Activated T-cell treated with anti-CD3 and anti-CD28 coated beads for 4 hours (primary cell): ENCODE measurements at regions not wholly inside any gene's neighbourhood (a gene's known extent, or its start where the extent isn't known, plus 50 kb on each side); places are given as distances from the start of the nearest gene placed in this dataset.
"Not testable (repeated sequence)": the region's sequence is repeated elsewhere in the genome, so short reads cannot be mapped to it uniquely, and the experiment has no call there.

Experiments
- DNase-seq: peaks from one replicate; pipeline ENCODE4 v3.0.0-alpha.2; 2020

DNA sequence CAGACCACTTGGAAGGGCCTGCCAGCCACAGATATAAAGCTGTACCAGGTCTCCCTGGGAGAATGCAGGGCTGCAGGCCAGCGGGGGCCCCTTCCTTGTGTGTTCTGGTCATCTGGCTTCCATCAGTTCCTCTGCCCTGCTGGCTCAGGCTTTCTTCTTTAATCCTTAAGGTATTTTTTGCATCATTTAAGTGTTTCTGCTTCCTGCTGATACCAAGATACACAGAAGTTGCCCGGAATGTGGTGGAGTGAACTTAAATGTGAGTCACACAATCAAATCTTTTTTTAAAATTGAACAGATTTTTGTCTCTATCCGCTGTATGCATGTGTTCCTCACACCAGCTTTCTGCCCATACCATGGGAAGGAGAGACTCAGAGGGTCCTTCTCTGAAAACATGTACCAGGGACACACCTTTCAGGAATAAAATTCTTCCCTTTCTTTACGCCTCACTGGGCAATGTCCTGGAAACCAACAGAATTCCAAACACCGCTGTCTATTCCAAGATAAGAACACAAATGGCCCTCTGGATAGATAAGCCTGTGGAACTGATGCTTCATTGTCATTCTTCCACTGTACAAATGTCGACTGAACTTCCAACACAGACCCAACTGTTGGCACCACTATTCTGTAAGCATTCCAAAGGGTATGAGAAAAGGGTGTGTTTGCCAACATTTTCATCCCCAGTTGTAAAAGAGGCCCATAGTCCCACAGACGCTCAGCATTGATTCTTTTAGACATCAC lies 206.2 kb upstream of the MYLIP start:
- DNase-seq, result no peak

GRCh38 chr6:15921243-15921642 lies 207.6 kb upstream of the MYLIP start:
- no peak for DNase-seq

- no peak for DNase-seq
Observed at GRCh38 chr6:15916581-15916980, 212.3 kb upstream of the MYLIP start.

GRCh38 chr6:15915508-15916178 lies 213.2 kb upstream of the MYLIP start:
- no peak for DNase-seq

DNA sequence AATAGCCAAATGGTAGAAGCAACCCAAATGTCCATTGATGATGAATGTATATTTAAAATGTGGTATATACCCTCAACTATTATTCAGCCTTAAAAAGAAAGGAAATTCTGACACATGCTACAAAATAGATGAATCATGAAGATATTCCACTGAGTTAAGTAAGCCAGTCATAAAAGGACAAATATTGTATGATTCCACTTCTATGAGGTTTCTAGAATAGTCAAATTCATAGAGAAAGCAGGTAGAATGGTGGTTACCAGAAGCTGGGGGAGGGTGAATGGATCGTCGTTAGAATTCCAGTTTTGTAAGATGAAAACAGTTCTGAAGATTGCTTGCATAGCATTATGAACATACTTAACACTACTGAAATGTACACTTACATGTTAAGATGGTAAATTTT lies 214.3 kb upstream of the MYLIP start:
- DNase-seq, result no peak

GRCh38 chr6:15913573-15913972 lies 215.3 kb upstream of the MYLIP start:
- no peak for DNase-seq

DNA sequence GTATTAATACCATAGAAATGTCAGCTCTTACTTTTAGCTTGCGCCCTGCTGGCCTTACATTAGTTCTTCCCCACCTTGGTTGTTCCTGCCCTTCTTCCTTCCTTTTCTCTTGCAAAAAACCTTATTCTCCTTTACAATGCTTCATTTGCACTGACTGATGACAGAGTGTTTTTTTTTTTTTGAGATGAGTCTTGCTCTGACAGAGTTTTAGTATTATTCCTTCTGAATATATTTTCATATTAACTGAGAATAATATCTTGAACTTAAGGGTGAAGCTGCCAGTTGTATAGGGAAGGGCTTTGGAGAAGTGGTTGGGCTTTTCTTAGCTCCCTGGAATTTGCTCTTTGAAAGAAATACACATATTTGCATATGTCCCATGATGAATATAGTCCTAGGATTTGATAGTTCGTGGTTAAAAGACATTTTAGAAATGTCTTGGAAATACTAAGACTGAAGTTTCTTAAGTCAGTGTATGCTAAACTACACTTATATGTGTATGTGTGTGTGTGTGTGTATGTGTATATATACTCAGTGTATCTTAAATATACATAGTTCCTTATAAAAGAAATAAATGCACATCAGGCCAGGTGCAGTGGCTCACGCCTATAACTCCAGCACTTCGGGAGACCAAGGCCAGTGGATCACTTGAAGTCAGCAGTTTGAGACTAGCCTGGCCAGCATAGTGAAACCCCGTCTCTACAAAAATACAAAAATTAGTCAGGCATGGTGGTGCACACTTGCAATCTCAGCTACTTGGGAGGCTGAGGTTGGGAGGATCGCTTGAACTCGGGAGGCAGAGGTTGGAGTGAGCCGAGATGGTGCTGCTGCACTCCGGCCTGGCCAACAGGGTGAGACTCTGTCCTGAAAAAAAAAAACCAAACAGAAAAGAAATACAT lies 216.1 kb upstream of the MYLIP start:
- no peak for DNase-seq

GRCh38 chr6:15911753-15912504 lies 217.0 kb upstream of the MYLIP start:
- DNase-seq, result no peak

- DNase-seq, result no peak
Observed at GRCh38 chr6:15909290-15910070, 219.4 kb upstream of the MYLIP start.

GRCh38 chr6:15908871-15909270 lies 220.0 kb upstream of the MYLIP start:
- DNase-seq, result no peak

DNA sequence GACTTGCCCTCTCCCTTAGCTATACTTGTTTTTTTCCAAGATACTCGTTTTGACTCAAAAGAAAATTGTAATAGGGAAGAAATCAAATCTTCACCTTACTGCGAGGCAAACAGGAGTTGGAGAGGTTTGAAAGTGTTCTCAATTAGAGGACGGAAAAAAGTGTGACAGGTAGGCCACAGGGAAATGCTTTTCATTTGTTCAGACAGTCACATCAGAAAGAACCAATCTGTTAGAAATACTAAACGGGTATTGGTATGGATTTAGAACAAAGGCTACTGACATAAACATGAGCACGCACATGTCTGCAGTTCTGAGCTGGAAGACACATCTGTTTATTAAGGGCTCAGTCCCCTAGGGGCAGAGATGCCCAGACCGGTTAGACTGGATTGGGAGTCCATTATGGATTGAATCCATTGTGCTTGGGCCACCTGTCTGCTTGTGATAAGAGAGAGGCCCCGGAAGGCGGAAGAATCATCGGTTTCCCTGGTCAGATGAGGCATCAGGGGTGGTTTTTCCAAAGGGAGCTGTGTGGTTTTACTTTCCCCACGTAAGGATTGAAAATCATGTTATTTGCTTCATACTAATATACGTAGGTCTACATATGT lies 220.9 kb upstream of the MYLIP start:
- DNase-seq, result no peak

- not testable (repeated sequence) for DNase-seq
Observed at GRCh38 chr6:15907220-15907913, 221.5 kb upstream of the MYLIP start.

- DNase-seq, result no peak
Observed at GRCh38 chr6:15906420-15907016, 222.4 kb upstream of the MYLIP start.

DNA sequence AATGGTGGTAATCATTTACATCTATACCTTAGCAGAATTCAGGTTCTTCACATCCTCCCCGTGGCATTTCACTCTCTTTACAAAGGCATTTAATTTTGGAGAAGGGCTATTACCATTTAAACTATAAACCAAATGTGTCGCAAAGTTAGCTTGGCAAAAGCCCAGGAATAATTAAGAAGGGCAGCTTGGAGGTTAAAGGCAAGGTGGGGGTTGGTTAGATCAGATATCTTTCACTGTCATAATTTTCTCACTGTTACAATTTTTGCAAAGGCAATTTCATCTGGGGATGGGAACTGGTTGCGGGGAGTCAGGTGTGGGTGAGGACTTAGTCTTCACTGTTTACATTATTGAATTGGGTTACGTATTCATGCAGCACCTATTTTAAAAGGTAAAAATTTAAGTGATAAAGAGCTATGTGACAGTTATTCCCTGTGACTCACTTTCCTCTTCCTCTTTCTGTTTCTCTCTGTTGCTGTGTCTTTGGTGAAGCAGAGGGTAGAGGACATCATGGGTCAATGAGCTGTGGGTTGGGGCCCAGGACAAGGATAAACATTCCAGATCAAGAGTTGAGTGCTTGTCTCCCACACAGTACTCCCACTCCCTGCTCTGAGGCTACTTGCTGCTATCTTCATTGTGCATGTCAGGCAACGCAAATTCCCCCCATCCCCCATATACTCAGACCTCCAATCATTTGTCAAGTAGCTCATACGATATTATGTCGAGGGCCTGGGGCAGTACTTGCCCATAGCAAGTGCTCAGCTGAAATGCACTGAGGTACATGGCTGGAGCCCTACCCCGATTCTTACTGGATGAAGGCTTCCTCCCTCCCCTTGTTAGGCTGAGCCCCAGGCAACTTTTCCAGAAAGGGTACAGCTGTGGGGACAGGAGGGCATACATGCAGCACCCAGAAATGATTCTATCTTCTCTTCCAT lies 223.1 kb upstream of the MYLIP start:
- no peak for DNase-seq

GRCh38 chr6:15904651-15905376 lies 224.1 kb upstream of the MYLIP start:
- DNase-seq, result no peak

GRCh38 chr6:15901141-15902115 lies 227.5 kb upstream of the MYLIP start:
- no peak for DNase-seq

DNA sequence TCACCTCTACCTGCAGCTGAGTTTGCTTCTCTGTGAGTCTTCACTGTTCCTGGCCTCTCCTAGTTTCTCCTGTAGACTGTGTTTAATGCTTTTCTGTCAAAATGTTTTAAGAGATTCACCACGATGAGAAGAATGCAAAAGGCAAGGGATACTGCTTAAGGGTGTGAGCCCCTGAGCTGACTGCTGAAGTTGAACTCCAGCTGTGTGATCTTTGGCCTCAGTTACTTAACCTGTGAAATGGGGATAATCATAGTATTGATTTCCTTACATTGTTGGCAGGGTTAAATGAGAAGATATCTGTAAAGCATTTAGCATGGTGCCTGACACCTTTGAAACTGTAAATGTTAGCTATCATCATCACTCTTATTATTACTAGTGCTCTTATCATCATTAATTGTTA lies 230.2 kb upstream of the MYLIP start:
- no peak for DNase-seq
